Esophagus muscularis mucosa (tissue), 3 donors: ENCODE measurements at regions not wholly inside any gene's neighbourhood (a gene's known extent, or its start where the extent isn't known, plus 50 kb on each side); places are given as distances from the start of the nearest gene placed in this dataset.

Experiments
- CTCF ChIP-seq, 3 experiments: fragments of 200-600 bp in 2 of 3; fragments of 450-650 bp in 1 of 3; sonication (generic) in 2 of 3; IDR thresholded peaks; one replicate each; pipeline ENCODE4 v1.5.1; 2017 to 2019; ENCODE audit warnings: antibody characterized with exemption in 3 of 3, mild to moderate bottlenecking in 2 of 3, moderate library complexity in 1 of 3
- POLR2A ChIP-seq: fragments of 450-650 bp; IDR thresholded peaks from one replicate; pipeline ENCODE4 v1.6.1; 2017; ENCODE audit warnings: antibody characterized with exemption, moderate library complexity, mild to moderate bottlenecking, low read depth

DNA sequence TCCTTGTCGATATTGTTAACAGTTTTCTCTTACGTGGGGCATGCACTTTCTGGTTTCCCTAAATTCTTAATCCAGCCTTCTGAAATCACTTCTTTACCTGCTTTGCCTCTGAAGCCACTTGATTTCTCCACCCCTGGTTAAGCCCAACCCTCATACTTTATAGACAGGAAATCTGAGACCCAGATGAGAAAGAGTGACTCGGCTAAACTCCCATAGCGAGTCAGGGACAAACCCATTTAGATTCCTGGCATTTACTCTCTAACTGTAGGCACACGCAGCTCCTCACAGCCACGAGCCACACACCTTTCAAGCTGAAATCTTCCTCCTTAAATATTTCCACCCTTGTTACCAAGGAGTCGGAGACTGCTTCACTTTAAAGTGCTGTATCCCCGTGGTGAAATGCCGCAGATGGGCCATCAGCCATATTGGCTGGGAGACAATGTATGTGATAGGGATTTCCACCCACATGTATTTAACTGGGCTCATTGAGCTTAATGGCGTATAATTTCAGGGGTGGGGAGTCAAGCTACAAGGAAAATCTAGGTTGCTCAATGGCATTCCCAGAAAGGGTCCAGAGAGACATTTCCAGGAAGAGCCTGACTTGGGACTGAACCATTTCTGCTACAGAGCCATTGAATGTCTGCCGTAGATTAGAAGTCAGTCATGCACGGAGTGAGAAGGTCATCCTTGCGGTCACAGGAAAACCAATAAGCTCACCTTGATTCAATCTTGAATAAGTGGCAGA, 49.9 kb upstream of the GRK3 start:
- no peak for TF ChIP-seq POLR2A
- TF ChIP-seq CTCF (IDR thresholded peaks at IDR 0.05) = no peak
